Immature natural killer cell (primary cell): ENCODE measurements at regions not wholly inside any gene's neighbourhood (a gene's known extent, or its start where the extent isn't known, plus 50 kb on each side); places are given as distances from the start of the nearest gene placed in this dataset.
"Not testable (repeated sequence)": the region's sequence is repeated elsewhere in the genome, so short reads cannot be mapped to it uniquely, and the experiment has no call there.

Experiments used
- DNase-seq, 3 donors: peaks; one replicate each; pipeline ENCODE4 v3.0.0; 2022; ENCODE audit warnings: mixed read lengths in 1 of 3
- H3K27ac Mint-ChIP-seq, 6 donors: one replicate each; pipeline ENCODE4 v1.8.0; 2020; ENCODE audit warnings: mixed read lengths in 6 of 6, mild to moderate bottlenecking in 5 of 6, inconsistent platforms in 4 of 6, moderate library complexity in 3 of 6
- H3K27me3 Mint-ChIP-seq, 3 donors: one replicate each; pipeline ENCODE4 v1.8.0; 2020 to 2021; ENCODE audit warnings: low read depth in 3 of 3, mild to moderate bottlenecking in 3 of 3, mixed read lengths in 3 of 3, moderate library complexity in 3 of 3, inconsistent platforms in 1 of 3
- H3K36me3 Mint-ChIP-seq, 3 donors: one replicate each; pipeline ENCODE4 v1.8.0; 2020; ENCODE audit warnings: mixed read lengths in 3 of 3, inconsistent platforms in 2 of 3, mild to moderate bottlenecking in 2 of 3
- H3K4me1 Mint-ChIP-seq, 2 donors: one replicate each; pipeline ENCODE4 v1.8.0; 2020; ENCODE audit warnings: inconsistent platforms in 2 of 2, mild to moderate bottlenecking in 2 of 2, mixed read lengths in 2 of 2, moderate library complexity in 1 of 2
- H3K4me3 Mint-ChIP-seq, 5 donors: one replicate each; pipeline ENCODE4 v1.8.0; 2020; ENCODE audit warnings: mild to moderate bottlenecking in 5 of 5, mixed read lengths in 5 of 5, inconsistent platforms in 3 of 5, moderate library complexity in 3 of 5
- H3K9me3 Mint-ChIP-seq, 6 donors: one replicate each; pipeline ENCODE4 v1.8.0; 2020; ENCODE audit warnings: mild to moderate bottlenecking in 6 of 6, mixed read lengths in 6 of 6, inconsistent platforms in 4 of 6, moderate library complexity in 3 of 6

GRCh38 chr9:75197561-75197960 lies 109.2 kb downstream of the OSTF1 start:
- no peak for DNase-seq
- Mint-ChIP-seq H3K4me1 (peaks cover 0 to 6% of the 10 kb centered on the region in 2 donors), H3K36me3 (peaks cover 4 to 12% (median 7%) of the 10 kb centered on the region in 3 donors), H3K9me3 (no peaks in the 10 kb centered on the region), H3K27me3 (peaks cover 0 to 1% (median 0%) of the 10 kb centered on the region in 3 donors), H3K27ac (no peak overlapping the region), H3K4me3 (no peak overlapping the region)

GRCh38 chr9:75198436-75198835 lies 110.1 kb downstream of the OSTF1 start:
- Mint-ChIP-seq H3K27me3 (peaks cover 0 to 1% (median 0%) of the 10 kb centered on the region in 3 donors), H3K4me1 (peaks cover 0 to 6% of the 10 kb centered on the region in 2 donors), H3K9me3 (no peaks in the 10 kb centered on the region), H3K36me3 (peaks cover 0 to 12% (median 7%) of the 10 kb centered on the region in 3 donors), H3K27ac (no peak overlapping the region), H3K4me3 (no peak overlapping the region)
- DNase-seq: no peak

- H3K27ac Mint-ChIP-seq: peak overlapping the region in 2 of 6 donors; percentile 0
- no peaks in the 10 kb centered on the region for H3K27me3 Mint-ChIP-seq
- no peaks in the 10 kb centered on the region for H3K36me3 Mint-ChIP-seq
- H3K9me3 Mint-ChIP-seq: no peaks in the 10 kb centered on the region
- peak; percentile 25 to 40 (median 26) for DNase-seq
- H3K4me3 Mint-ChIP-seq: no peak overlapping the region
- H3K4me1 Mint-ChIP-seq: peaks cover 0 to 6% of the 10 kb centered on the region in 2 donors
Measured at GRCh38 chr9:75200892-75201470, 112.7 kb downstream of the OSTF1 start.

GRCh38 chr9:75201480-75202209 lies 113.3 kb downstream of the OSTF1 start:
- Mint-ChIP-seq H3K4me1 (peaks cover 0 to 6% of the 10 kb centered on the region in 2 donors), H3K4me3 (no peak overlapping the region), H3K36me3 (no peaks in the 10 kb centered on the region), H3K27me3 (no peaks in the 10 kb centered on the region), H3K27ac (no peak overlapping the region), H3K9me3 (no peaks in the 10 kb centered on the region)
- no peak for DNase-seq

GRCh38 chr9:75207997-75208396 lies 119.7 kb downstream of the OSTF1 start:
- peaks cover 5 to 17% (median 10%) of the 10 kb centered on the region in 3 donors for H3K36me3 Mint-ChIP-seq
- H3K9me3 Mint-ChIP-seq, H3K27me3 Mint-ChIP-seq, H3K4me1 Mint-ChIP-seq, H3K27ac Mint-ChIP-seq, H3K4me3 Mint-ChIP-seq, DNase-seq: not testable (repeated sequence)

GRCh38 chr9:75210215-75210614 lies 121.9 kb downstream of the OSTF1 start:
- Mint-ChIP-seq H3K27me3 (no peaks in the 10 kb centered on the region), H3K9me3 (no peaks in the 10 kb centered on the region), H3K4me1 (peaks cover 15 to 20% of the 10 kb centered on the region in 2 donors), H3K4me3 (no peak overlapping the region), H3K36me3 (peaks cover 5 to 29% (median 15%) of the 10 kb centered on the region in 3 donors), H3K27ac (no peak overlapping the region)
- no peak for DNase-seq

GRCh38 chr9:75213765-75214164 lies 125.5 kb downstream of the OSTF1 start:
- H3K4me1 Mint-ChIP-seq: peaks cover 15 to 18% of the 10 kb centered on the region in 2 donors
- H3K4me3 Mint-ChIP-seq: peak overlapping the region in 1 of 5 donors; percentile 21
- H3K36me3 Mint-ChIP-seq: peaks cover 14 to 48% (median 19%) of the 10 kb centered on the region in 3 donors
- peak overlapping the region in 5 of 6 donors; percentile 2 to 74 (median 34) for H3K27ac Mint-ChIP-seq
- no peak for DNase-seq
- H3K27me3 Mint-ChIP-seq: peaks cover 0 to 1% (median 0%) of the 10 kb centered on the region in 3 donors
- no peaks in the 10 kb centered on the region for H3K9me3 Mint-ChIP-seq

GRCh38 chr9:75226403-75227139 lies 138.3 kb downstream of the OSTF1 start:
- Mint-ChIP-seq H3K27ac (no peak overlapping the region), H3K27me3 (peaks cover 0 to 2% (median 2%) of the 10 kb centered on the region in 3 donors), H3K36me3 (peaks cover 36 to 47% (median 46%) of the 10 kb centered on the region in 3 donors), H3K4me3 (no peak overlapping the region), H3K9me3 (peaks cover 2 to 20% (median 6%) of the 10 kb centered on the region in 6 donors), H3K4me1 (no peaks in the 10 kb centered on the region)
- no peak for DNase-seq

- H3K27me3 Mint-ChIP-seq: peaks cover 0 to 4% (median 2%) of the 10 kb centered on the region in 3 donors
- H3K4me1 Mint-ChIP-seq: no peaks in the 10 kb centered on the region
- H3K36me3 Mint-ChIP-seq: peaks cover 26 to 42% (median 26%) of the 10 kb centered on the region in 3 donors
- H3K27ac Mint-ChIP-seq: no peak overlapping the region
- H3K4me3 Mint-ChIP-seq: no peak overlapping the region
- no peak for DNase-seq
- peaks cover 2 to 20% (median 6%) of the 10 kb centered on the region in 6 donors for H3K9me3 Mint-ChIP-seq
Measured at GRCh38 chr9:75228893-75229292, 140.6 kb downstream of the OSTF1 start.

- Mint-ChIP-seq H3K36me3 (peaks cover 21 to 38% (median 26%) of the 10 kb centered on the region in 3 donors), H3K4me3 (no peak overlapping the region), H3K27me3 (peaks cover 0 to 4% (median 2%) of the 10 kb centered on the region in 3 donors), H3K9me3 (peaks cover 2 to 19% (median 6%) of the 10 kb centered on the region in 6 donors), H3K27ac (peak overlapping the region in 2 of 6 donors; percentile 2 to 42), H3K4me1 (no peaks in the 10 kb centered on the region)
- DNase-seq: no peak
Measured at GRCh38 chr9:75229605-75230332, 141.5 kb downstream of the OSTF1 start.

- H3K36me3 Mint-ChIP-seq: peaks cover 15 to 32% (median 22%) of the 10 kb centered on the region in 3 donors
- peaks cover 2 to 16% (median 6%) of the 10 kb centered on the region in 6 donors for H3K9me3 Mint-ChIP-seq
- H3K4me1 Mint-ChIP-seq: no peaks in the 10 kb centered on the region
- H3K27ac Mint-ChIP-seq: no peak overlapping the region
- no peak overlapping the region for H3K4me3 Mint-ChIP-seq
- H3K27me3 Mint-ChIP-seq: peaks cover 0 to 4% (median 2%) of the 10 kb centered on the region in 3 donors
- no peak for DNase-seq
Measured at GRCh38 chr9:75230469-75230868, 142.2 kb downstream of the OSTF1 start.

- no peaks in the 10 kb centered on the region for H3K4me1 Mint-ChIP-seq
- H3K9me3 Mint-ChIP-seq: peaks cover 0 to 10% (median 6%) of the 10 kb centered on the region in 6 donors
- H3K27me3 Mint-ChIP-seq: peaks cover 0 to 3% (median 2%) of the 10 kb centered on the region in 3 donors
- peak overlapping the region in 1 of 6 donors; percentile 36 for H3K27ac Mint-ChIP-seq
- H3K36me3 Mint-ChIP-seq: peaks cover 11 to 27% (median 16%) of the 10 kb centered on the region in 3 donors
- no peak overlapping the region for H3K4me3 Mint-ChIP-seq
- DNase-seq: no peak
Measured at GRCh38 chr9:75231167-75231566, 142.9 kb downstream of the OSTF1 start.

- Mint-ChIP-seq H3K27me3 (peaks cover 0 to 2% (median 0%) of the 10 kb centered on the region in 3 donors), H3K4me1 (no peaks in the 10 kb centered on the region), H3K4me3 (no peak overlapping the region), H3K27ac (no peak overlapping the region), H3K36me3 (peaks cover 0 to 11% (median 1%) of the 10 kb centered on the region in 3 donors), H3K9me3 (no peaks in the 10 kb centered on the region)
- no peak for DNase-seq
Measured at GRCh38 chr9:75233011-75233410, 144.7 kb downstream of the OSTF1 start.
